ENCODE measurements at regions not wholly inside any gene's neighbourhood (a gene's known extent, or its start where the extent isn't known, plus 50 kb on each side); places are given as distances from the start of the nearest gene placed in this dataset.

DNA sequence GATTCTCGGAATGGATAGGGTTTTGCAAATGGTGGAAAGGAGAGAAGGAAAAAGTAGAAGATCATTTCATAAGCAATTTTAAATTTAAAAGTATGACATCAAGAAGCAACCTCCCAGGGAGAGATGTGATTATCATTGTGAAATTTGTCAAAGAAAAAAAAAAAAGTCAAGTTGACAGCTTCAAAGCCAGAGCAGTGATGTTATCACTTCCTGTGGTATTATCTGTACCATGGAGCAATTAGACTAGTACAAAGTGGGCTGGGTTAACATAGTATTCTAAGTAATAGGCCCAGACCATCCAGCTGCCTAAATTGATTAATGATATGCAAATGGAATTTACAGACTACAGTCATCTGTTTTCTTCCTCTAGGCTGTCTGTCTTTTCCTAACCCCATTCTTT is 84.0 kb upstream of the NPY start:
- no peak for DNase-seq (ENCODE audit: low read depth)

DNA sequence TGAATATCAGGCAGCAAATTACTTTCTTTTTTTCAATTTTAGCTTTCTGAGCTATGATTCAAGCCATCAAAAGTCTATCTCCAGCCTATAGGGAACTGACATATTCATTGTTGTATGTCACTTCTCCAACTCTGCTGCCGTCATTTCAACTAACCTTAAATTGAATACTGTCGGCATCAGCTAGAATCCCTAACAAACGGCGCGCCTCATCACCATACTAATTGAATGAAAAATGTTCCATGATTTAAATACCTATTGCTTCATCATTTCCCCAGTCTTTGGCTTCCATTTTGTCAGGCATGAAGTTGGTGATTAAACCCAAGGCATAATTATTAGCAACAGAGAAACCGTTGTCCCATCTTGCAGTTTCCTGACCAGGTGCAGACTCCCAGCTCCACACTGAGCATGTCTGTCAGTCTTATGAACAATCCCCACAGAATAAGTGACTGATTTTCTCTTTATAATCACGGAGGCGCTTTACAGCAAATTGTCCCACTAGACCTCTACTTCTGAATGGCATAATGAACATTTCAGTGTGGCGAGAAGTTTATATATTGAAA is 83.5 kb upstream of the NPY start:
- no peak for DNase-seq (ENCODE audit: low read depth)

DNA sequence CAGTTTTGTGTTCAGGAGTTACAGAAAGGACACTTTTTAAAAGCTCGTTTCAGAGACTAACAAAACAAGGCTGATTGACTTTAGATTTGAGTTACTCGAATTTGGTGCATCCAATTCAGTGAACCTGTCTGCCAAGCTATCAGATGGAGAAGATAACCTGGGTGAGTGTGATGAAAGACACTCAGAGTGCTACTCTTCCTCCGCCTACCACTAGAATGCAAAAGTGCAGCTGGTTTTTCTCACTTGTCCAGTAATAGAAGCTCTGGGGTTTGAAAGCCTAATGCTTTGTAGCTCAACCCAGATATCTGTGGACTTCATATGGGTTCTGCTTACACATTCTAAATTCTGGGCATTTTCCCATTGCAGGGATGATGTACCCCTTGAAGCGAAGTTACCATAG is 82.8 kb upstream of the NPY start:
- DNase-seq (ENCODE audit: low read depth): no peak

DNA sequence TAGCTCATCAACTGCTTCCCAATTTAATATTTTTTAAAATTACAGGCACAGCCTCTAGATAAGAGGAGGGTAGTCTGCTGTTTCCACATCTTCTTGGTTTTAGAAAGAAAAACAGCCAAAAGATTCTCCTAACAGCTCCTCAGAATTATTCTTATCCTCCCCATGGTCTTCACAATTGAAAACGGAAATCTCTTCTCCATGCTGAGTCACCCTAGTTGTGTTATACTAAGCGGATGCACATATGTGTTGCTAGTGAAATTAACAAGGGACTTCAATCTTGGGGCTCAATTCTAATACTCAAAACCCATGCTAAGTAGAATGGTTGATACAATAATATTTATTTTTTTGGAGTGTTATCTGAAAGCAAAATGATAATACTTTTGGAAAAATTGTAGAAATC is 71.9 kb upstream of the NPY start:
- DNase-seq (ENCODE audit: low read depth): no peak

DNA sequence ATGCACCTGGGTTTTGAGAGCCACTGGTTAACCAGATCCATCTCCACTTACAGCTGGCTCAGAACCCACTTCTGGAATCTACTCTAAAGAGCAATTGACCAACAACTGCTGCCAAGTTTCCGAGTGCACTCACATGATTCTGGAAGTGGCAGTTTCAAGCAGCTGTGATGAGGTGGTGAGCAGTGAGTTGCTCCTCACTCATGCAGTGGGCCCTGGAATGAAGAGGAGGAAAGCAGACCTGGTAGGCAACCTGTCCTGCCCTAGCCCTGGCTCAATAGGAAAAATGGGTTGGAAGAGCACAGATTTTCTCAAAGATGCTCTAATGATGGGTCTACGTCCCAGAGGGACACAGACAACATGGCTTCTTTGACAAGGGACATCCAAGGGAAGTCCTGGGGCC is 70.7 kb upstream of the NPY start:
- no peak for DNase-seq (ENCODE audit: low read depth)

DNA sequence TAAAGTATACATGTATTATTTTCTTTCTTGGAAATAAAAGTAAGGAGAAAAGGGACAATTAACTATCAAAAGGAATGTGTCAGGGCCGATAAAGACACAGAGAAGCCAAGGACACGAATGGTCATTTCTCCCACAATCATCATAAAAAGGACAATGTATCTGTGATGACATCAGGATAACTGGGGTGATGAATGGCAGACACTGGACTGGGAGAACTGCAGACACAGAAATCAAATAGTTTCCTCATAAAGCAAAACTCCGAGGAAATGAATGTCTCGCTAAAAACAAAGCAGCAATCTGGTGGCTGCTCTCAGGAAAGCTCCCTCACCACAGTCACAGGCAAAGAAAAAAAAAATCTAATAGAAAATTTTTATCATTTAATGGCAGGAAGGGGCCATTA is 69.3 kb upstream of the NPY start:
- no peak for DNase-seq (ENCODE audit: low read depth)

DNA sequence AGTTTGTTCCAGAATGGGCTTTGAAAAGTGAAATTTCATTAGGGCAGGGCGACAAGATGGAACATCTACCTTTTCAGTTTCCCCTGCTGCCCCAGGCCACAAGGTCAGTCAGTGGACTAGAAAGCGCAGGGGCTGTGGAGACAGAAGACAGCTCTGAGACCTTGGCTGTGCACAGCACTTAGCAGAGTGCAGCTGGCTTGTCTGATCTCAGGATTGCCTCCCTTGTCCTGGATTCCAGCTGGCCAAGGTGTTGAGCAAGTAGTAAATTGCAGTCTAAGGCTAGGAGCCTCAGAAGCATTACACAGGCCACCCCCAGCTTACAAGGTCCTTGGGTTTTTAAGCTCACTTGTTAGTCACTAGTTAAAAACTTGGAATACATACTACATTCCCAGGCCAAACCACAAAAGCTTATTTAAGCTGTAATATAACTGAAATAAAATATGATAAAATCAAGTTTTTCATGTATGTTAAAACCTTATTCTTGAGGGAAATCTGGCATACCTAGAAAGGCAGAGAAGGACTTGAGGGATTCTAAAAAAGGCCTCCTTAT is 67.3 kb upstream of the NPY start:
- no peak for DNase-seq (ENCODE audit: low read depth)

DNA sequence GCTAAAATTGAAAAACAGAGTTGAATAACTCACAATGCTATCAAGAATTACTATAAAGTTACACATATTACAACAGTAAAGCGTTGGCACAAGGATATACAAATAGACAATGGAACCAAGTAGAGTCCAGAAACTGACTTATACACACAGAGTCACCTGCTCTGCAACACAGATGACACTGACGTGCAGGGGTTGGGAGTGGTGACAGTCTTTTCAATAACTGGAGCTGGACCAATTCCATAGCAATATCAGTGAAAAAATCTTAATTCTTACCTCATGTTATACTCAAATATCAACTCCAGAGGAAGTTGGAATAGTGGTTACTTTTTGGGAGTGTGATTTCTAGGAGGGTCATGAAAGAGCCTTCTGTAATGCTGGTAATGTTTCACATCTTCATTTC is 62.5 kb upstream of the NPY start:
- DNase-seq (ENCODE audit: low read depth): no peak

DNA sequence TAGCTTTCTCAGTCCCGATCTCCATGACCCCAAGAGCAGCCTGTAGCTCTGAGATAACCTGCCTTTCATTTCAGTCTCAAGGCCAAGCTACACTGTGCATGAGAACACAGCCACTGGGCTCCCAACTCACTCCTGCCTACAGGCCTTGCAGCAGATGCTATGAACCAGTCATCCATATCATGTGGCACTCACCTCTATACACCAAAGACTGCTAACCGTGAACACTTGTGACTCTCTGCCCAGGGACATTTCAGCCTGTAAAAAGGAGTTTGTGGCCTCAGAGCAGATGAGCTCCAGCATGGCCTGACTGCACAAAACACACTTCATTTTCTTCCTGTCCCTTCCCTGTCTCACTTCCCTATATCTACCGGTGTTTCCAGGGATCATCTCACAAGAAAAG is 56.9 kb upstream of the NPY start:
- no peak for DNase-seq (ENCODE audit: low read depth)

DNA sequence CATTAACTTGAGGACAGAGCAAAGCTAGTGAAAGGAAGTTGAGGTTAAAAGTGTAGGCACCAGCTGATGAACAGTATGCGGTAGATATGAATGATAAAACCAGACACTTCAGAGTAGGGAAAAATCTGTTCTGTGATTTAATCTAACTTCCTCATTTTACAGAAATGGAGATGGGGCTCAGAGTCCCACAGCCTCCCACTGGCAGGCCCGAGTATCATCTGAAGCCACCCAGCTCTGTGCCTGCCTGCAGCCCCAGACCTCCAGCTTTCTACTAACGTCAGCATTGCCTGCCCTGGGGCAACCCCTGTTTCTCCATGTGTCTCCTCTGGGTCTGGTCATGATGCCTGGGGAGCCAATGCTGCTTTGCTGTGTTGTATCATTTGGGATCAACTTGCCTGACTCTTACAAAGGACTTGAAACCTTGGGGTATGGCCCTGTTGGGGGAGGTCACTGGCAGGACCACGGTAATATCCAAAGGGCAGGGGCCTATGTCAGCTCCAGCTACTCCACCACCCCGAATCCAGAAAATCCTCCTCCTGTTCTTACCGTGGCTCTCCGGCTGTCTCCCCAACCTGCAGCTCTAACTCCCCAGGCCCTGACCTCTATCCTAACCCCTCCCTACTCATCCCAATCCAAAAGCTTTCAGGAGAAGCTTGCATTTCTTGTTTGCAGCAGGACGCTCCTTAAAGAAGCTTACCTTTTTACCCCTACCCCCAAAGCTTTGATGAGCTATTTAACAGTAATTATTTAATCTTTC is 56.2 kb upstream of the NPY start:
- DNase-seq (ENCODE audit: low read depth): no peak

DNA sequence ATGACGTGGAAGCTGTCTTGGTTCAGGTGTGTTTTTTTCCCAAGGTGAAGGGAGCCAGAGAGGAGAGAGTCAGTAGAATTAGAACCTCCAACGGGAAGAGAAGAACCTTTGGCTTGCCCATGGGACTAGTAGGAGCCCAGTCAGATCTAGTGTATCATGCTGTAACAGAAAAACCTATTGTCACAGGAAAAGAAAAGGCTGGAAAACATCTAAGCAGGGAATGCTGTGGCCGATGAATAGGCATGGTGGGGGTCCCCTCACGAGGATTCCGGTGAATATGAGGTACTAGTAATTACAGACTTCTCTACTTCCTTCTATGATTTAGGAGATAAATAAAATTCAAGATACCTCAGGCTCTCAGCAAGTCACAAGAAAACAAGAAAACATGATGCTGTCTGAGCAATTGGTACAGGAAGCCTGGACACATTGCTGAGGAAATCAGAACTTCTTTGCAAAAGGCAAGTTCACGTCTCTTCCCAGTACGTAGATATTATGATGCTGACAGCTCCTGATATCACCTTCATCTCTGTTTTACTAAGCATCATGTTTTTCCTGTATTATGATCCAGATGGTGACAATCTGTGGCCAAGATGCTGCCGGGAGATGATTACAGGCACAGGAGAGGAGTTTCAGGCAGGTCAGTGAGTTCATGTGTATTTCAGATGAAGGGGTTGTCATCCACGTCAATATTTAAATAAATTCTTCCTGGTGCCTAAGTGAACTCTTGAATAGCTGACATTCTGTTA is 54.3 kb upstream of the NPY start:
- DNase-seq (ENCODE audit: low read depth): no peak

DNA sequence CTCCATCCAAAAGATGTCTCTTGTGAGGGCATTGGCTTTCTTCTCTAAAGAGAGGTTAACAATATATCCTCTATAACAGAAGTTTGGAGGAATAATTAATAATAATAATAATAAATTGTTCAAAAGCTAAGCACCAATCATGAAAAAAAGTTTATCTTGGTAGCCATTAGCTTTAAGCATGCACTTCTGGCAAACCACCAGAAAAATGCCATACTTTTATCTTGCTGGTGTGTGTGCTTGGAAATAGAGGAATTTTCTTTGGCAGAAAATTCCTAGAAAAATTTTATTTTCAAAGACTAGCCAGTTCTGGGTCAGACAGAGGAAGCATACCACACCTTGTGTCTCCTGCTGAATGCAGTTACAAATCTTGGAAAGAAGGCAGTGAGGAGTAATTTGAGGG is 52.5 kb upstream of the NPY start:
- DNase-seq (ENCODE audit: low read depth): no peak

DNA sequence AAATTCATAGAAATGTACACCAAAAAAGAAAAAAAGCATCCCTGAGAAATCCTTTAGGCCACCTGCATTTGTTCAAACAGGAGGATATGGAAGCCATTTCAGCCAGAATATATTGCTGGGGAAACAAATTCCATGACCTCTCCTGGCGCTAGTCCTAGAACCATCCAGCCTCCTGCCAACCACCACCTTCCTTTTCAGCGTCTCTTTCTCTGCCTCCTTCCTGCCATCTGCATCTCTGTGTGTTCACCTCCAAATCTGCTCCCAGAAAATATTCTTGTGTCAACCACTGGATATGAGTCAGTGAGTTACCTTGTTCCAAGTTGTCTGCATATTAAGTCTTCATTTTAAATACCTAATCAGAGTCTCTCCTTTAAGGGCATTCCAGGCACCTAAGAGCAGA is 50.6 kb upstream of the NPY start:
- no peak for DNase-seq (ENCODE audit: low read depth)

Measured in renal cortical epithelial cell (primary cell).